NT2/D1 (cell line): ENCODE measurements at regions not wholly inside any gene's neighbourhood (a gene's known extent, or its start where the extent isn't known, plus 50 kb on each side); places are given as distances from the start of the nearest gene placed in this dataset.

Experiments used
- SUZ12 ChIP-seq: IDR thresholded peaks from 2 replicates; pipeline ENCODE4 v1.6.1; 2011; ENCODE audit not compliant: insufficient read length, insufficient read depth; ENCODE audit errors: extremely low read depth
- YY1 ChIP-seq: IDR thresholded peaks from 2 replicates; pipeline ENCODE4 v1.6.1; 2011; ENCODE audit not compliant: insufficient read length, insufficient read depth
- ZNF274 ChIP-seq: IDR thresholded peaks from 2 replicates; pipeline ENCODE4 v1.6.1; 2011; ENCODE audit warnings: mild to moderate bottlenecking, low read depth, low read length

GRCh38 chr5:104355350-104355749 lies 792.8 kb upstream of the NUDT12 start:
- TF ChIP-seq ZNF274 (no peak), YY1 (no peak), SUZ12 (no peak)
